GM18519 (cell line): ENCODE measurements at regions not wholly inside any gene's neighbourhood (a gene's known extent, or its start where the extent isn't known, plus 50 kb on each side); places are given as distances from the start of the nearest gene placed in this dataset.
"Not testable (repeated sequence)": the region's sequence is repeated elsewhere in the genome, so short reads cannot be mapped to it uniquely, and the experiment has no call there.

Source experiments
- ATAC-seq: cut with Tn5 transposase; IDR thresholded peaks from one replicate; pipeline ENCODE4 v1.9.1; 2021; ENCODE audit warnings: mild to moderate bottlenecking, moderate library complexity; ENCODE audit not compliant: unreplicated experiment, low FRiP score

DNA sequence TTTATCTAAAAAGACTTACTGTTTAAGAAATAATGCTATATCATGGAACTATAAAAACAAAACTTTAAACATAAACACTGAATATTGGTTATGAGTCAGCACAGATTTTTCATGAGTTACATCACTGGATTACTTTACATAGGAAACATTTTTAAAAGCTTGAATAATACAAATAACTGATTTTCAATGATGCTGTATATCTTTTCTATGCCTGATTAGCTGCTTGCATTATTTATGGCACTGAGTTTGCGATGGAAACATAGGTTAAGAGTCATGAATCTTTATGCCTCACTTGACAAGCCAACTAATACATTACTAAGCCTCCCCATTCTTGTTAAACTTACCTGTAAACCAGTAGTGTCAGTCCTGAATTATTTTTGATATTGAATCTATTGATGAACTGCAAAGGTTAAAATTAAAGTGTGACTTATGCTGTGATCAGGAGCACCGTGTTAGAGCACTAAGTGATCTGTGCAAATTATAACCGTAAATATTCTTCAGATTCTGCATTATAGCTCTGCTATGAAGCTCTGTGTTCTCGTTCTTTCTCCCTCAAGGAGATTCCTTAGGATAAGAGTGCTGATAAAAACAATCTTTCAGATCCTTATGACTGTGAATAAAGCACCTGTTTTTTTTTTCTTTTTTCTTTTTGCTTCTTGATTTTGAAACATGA, 437.3 kb upstream of the BCHE start:
- ATAC-seq = no peak

DNA sequence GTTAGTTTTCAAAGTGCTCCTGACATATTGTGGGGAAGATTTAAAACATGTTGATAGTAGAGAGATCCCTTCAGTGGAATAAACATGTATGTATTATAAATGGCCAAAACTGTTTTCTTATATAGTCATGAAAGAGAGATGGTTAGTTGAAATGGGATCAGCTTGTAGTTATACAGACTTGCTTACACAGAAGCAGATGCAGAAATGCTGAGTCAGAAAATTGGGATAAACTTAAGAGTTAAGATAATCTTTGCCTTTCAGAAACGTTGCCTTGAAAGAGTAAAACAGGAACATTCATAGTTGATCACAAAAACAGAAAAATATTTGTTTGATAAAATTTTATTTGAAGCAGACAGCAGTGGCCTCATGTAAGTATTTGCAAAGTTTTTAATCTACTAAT, 433.2 kb upstream of the BCHE start:
- no peak for ATAC-seq

DNA sequence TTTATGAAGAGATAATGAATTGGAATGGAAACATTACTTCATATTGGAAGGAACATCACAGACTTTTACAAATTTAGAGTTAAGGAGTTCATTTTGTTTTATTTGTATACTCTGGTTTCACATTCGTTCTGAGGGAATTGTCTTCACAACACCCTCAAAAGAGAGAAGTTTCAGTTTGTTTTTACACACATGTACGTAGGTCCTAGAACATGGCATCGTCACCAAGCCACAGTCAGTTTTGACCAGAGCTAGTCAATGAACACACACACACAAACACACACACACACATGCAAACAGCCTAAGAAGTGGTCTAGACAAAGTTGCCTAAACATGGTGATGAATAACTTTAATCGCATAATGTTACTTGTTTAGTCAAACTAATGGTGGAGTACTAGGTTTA, 427.9 kb upstream of the BCHE start:
- ATAC-seq = no peak

DNA sequence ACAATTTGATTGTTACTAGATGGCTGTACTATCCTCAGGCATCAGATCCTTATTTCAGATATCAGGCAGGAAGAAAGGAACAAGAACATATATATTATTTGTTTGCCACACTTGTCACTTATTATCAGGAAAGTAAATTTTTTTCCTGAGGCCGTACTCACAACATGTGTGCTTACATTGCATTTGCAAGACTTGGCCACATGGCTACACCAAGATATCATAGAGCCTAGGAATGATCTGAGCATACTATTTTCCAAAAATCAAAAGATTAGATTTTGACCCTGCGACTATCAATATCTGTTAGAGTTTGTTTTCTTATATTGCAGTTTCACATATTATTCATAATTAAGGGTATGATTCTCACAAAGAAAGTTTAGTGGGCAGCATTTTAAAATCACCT, 426.2 kb upstream of the BCHE start:
- no peak for ATAC-seq

DNA sequence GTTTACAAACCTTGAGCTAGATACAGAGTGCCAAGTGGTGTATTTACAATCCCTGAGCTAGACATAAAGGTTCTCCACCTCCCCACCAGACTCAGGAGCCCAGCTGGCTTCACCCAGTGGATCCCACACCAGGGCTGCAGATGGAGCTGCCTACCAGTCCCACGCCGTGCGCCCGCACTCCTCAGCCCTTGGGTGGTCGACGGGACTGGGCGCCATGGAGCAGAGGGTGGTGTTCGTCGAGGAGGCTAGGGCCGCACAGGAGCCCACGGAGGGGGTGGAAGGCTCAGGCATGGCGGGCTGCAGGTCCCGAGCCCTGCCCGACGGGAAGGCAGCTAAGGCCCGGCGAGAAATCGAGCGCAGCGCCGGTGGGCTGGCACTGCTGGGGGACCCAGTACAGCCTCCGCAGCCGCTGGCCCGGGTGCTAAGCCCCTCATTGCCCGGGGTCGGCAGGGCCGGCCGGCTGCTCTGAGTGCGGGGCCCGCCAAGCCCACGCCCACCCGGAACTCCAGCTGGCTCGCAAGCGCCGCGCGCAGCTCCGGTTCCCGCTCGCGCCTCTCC, 421.1 kb upstream of the BCHE start:
- ATAC-seq = not testable (repeated sequence)

DNA sequence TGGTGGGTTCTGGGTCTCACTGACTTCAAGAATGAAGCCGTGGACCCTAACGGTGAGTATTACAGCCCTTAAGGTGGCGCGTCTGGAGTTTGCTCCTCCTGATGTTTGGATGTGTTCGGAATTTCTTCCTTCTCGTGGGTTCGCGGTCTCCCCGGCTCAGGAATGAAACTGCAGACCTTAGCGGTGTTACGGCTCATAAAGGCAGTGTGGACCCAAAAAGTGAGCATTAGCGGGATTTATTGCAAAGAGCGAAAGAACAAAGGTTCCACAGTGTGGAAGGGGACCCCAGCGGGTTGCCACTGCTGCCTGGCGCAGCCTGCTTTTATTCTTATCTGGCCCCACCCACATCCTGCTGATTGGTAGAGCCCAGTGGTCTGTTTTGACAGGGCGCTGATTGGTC, 420.5 kb upstream of the BCHE start:
- no peak for ATAC-seq

DNA sequence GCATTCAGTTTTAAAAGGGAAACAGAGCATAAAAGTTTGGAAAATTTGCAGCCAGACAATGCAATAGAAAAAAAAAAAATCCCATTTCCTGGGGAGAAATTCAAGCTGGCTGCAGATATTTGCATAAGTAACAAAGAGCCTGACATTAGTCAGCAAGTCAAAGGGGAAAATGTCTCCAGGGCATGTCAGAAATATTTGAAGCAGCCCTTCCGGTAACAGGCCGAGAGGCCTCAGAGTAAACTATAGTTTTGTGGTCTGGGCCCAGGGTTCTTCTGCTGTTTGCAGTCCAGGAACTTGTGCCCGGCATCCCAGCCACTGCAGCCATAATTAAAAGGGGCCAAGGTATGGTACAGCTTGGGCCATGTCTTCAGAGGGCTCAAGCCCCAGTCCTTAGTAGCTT, 411.6 kb upstream of the BCHE start:
- no peak for ATAC-seq

DNA sequence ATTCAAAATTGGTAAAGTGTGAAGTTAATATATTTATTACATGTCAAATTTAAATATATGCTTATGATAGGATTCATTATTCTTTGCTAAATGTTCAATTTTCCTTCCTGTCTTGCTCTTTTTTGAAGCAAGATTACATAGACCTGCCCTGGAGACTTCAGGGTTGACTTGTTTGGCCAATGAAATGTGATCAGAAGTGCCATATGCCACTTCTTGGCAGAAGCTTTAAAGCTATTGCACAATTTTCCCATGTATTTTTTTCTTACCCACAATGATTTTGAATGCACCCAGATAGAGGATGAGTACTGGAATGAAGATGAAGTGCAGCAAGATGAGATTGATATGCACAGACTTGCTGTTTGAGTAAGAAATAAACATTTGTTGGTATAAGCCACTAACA, 406.3 kb upstream of the BCHE start:
- no peak for ATAC-seq

DNA sequence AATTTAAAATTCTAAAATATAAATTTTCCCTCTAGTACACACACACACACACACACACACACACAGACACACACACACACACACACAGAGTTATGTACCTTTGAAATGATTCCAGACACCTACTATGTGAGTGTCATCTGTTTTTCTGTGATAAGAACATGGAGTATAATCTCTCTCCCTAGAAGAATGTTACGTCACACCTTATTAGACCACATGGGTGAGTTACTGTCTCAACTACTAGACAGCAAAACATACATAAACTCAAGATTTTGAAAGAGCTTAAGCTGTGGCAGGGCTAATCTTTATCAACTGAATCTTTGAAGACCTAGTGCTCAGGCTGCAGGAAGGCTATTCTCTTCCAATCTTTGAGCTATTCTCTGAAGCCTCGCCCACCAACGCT, 385.9 kb upstream of the BCHE start:
- no peak for ATAC-seq

DNA sequence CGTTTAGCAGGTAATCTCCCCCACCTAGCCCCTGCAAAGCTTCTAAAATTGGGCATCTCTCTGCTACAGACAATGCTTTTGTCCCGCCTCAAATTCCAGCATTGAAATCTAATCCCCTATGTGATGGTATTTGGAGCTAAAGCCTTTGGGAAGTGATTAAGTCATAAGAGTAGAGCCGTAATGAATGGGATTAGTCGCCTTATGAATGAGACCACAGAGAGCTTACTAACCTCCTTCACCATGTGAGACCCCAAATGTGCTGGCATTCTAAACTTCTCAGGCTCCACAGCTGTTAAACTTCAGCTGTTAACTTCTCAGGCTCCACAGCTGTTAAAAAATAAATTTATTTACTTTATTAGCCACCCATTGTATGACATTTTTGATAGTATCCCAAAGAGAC, 374.2 kb upstream of the BCHE start:
- ATAC-seq = no peak

DNA sequence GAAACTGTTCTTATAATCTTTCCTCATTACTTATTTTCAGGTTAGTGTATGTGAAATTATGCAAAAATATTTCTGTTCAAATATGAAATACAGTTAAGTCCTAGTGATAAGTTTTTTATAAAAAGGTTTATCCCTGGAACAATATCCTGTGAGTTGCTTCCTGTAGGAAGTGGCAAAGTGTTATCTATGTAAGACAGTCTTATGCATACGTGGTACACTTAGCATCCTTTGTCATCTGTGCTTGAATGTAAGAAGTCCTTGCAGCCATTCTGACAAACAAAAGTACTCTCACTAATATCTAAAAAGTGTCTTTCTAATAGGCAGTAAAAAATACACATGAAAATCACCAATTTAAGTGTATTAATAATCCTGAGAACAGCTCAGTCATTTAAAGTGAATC, 372.5 kb upstream of the BCHE start:
- no peak for ATAC-seq

DNA sequence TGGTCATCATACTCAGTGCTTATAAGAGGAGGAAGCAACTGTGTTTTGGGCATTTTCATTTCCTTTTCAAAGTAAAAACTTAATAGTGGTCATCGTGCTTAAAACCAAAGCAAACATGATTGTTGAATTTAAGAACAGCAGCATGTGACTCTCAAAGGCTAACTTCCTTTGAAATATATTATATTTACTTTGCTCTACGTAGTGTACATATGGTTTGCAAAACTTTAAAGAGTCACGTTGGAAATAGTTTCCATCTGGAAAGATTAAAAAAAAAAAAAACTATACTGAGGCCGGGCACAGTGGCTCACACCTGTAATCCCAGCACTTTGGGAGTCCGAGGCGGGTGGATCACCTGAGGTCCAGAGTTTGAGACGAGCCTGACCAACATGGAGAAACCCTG, 367.9 kb upstream of the BCHE start:
- no peak for ATAC-seq

DNA sequence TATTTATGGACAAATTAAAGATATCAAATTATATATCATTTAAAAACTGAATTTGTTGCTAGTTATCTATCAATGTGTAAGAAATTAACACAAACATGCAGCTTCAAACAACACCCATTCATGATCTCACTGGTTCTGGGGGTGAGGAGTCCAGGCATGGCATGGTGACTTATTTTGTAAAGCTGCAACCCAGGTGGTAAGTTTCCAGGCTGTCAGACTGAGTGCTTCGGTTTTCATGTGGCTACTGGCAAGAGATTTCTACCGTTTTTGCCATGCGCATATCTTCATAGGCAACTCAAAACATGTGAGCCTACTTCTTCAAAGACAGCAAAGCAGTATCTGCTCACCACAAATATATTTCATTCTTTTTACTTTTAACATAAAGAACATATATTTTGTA, 364.3 kb upstream of the BCHE start:
- ATAC-seq = no peak

DNA sequence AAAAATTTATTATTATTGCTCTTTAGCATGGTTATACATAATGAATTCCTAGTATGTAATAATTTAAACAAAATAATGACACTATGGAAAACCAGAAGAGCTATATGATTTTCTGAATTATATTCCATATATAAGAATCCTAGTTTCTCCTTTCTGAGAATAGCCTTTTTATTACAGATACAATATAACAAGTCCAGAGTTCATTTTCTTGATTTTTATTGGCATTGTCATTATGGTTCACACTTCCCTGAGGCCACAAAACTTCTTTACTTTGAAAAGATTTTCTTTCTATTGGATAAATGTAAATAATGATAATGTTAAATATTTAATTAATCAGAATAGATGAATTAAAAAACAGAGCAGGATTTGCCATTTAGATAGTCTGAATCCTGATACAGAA, 362.3 kb upstream of the BCHE start:
- ATAC-seq = no peak

DNA sequence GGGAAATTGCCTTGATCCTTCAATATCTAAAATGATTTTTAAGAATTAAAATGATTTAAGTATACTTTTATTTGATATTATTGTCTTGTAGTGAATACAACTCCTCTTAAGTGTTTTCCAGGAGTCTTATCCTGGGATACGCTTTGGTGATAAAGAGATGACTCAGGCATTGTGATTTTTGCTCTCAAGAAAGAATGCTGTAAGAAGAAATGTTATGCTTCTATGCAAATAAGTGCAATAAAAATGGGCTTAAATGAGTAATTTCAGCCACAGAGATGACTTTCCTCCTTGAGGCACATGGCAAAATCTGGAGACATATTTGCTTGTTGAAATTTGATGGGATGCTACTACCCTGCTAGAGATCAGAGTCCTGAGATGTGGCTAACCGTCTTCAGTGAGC, 358.6 kb upstream of the BCHE start:
- ATAC-seq = no peak

DNA sequence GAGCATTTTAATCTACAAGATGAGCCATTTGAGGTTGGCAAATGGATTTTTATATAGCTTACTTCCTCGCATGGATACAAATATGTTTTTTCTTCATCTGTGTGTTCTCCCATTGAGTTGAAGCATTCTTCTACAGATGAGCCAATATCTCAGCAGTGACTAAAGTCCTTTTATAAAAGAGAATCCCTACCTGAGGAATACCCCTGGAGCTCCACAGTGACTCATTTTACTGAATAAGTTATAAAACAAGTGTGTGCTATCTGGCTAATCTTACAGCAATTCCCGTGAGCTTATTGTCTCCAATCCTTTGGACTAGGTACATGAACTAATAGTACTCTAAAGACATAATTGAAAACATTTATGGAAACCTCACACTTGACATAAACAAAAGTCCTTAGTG, 354.2 kb upstream of the BCHE start:
- no peak for ATAC-seq

DNA sequence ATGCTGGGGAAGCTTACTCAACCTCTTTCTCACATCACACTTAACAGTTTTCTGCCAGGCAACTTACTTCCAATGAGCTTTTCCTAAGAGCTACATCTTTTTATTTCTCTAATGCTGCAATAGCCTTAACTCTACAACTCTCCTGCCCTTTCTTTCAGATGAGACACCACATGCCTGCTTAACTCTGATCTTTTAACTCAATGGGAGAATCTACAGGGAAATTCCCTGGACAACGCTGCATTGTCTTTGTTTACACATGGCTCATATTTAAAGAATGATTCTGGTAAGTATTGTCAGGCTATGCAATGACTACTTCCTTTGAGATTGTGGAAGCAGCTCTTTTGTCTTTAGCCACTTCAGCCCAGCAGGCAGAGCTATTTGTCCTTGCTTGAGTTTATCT, 353.1 kb upstream of the BCHE start:
- no peak for ATAC-seq

DNA sequence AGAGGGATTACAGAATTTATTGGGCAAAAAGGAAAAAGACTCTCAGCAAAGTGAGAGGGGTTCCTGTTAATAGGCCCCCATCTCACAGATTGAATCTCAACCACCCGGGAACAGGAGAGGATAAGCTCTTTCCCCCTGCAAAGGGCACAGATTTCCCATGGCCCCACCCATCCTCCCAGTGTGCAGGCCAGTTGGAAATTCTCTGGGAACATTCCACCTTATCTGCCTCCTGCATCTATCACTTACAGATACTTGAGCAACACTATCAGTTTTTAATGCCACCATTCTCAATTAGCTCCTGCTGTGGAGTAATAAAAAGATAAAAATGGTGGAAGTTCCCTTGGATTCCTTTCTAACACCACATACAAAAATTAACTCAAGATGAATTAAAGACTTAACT, 350.0 kb upstream of the BCHE start:
- ATAC-seq = no peak

DNA sequence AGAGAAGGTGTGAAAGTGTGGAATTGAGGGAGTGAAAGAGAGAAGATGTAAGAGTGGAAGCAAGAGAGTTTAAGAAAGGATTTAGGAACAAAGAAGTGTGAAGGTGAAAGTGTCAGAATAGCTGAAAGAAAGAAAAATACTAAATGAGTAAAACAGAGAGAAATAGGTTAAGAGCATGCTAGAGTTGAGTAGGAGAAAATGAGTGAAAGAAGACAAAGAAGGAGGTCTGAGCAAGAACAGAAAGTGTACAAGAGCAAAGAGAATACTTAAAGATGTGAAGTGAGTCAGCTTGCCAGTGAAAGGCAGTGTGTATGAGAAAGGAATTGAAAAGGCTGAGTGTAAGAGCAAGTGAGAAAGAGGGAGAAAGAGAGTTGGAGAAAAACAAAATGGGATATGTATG, 348.8 kb upstream of the BCHE start:
- no peak for ATAC-seq

DNA sequence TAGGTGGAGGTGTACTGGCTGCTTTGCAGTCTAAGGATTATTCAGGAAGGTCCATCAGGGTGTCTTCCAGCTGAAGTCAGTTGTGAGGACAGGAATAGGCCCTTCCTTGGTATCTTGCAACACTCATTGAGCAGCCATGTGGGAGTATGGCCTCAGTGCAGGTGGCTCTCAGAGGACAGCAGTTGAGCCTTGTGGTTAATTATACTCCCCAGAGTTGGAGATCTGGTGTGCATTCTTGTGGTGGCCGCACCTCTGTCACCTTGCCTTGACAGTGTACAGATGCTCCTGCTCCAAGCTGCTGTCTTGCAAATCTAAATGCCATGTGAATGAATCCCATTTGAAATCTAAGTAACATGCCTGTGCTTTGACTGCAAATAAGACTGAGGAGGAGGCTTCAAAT, 339.9 kb upstream of the BCHE start:
- ATAC-seq = no peak

DNA sequence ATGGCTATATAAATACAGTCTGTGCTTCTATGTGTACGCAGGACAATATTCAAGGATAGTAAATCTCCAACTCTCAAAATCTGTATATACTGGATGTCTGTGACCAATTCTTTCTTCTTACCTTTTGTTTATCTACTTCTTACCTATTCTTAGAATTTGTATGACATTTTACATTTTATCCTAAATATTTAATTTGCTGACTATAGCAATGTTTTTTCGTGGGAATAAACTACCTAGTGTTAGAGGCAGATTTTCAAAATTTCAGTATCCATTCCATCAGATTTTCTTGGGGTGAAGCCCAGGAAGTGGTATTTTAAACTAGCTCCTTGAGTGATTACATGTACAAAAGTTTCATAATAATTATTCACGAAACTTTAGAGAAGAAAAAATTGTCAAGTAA, 334.5 kb upstream of the BCHE start:
- no peak for ATAC-seq

DNA sequence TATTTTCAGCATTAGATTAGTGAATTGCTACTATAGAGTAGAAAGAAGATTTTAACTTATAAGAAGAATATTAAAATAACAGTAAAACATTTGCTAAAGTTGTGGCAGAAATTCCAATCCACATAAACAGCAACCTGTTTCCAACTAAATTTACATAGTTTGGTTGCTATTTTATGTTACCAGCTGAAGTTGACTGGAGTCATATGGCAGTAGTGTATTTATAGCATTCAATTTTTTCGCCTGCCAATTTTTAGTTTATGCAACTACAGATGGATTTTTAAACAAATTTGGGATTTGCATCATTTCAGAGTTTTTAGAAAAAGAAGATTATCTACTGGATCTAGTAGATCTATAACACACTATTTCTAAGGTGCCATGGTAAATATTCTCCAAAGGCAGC, 332.5 kb upstream of the BCHE start:
- no peak for ATAC-seq

DNA sequence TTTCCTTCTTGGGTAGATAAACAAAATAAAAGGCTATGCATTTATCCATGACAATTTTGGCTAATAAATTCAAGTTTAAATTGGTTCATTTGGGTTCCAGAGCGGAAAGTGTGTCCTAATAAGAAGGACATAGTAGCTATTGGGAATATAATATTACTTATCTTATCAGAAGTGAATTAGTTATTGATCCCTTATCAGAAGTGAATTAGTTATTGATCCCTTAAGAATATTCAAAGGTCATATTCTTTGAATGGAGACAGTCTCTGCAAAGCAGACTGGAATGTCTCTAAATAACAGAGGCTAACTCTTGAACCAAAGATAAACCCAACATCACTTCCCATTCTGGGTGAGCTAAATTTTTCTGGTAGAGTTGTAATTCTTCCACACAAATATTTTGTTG, 290.7 kb upstream of the BCHE start:
- ATAC-seq = no peak
